ENCODE measurements at regions not wholly inside any gene's neighbourhood (a gene's known extent, or its start where the extent isn't known, plus 50 kb on each side); places are given as distances from the start of the nearest gene placed in this dataset.

DNA sequence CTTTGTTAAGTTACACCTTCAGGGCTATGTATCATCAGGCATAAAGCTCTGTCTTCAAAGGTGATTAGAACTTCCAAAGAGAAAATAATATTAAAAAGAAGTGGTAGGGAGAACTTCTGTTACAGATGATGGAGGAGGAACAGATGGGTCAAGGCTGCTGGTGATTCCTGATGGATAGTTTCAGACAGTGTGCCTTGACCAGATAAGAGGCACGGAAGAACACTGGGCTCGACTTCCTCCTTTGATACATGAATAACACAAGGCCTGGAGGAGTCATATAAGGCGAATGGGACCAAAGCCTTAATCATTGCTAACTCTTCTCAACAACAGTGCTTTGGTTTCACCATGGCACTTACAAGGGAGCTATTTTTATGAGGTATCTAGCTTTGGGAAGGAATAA lies 128.1 kb upstream of the RXFP2 start:
- Histone ChIP-seq H3K27me3 (ENCODE audit: control insufficient read depth in 2 of 2, insufficient read depth in 2 of 2, low read length in 2 of 2) (no peaks in the 10 kb centered on the region), H3K9me1 (ENCODE audit: control insufficient read depth, insufficient read depth, low read length) (no peaks in the 10 kb centered on the region), H3K9ac (ENCODE audit: insufficient read depth in 1 of 2, low read depth in 2 of 2, low read length in 2 of 2) (no peak overlapping the region), H3K4me3 (no peak overlapping the region), H3K4me2 (ENCODE audit: insufficient read depth, low read length) (no peak overlapping the region), H3K79me2 (ENCODE audit: control insufficient read depth, insufficient read depth, low read length) (no peaks in the 10 kb centered on the region), H3K27ac (ENCODE audit: extremely low read depth, low read depth, low read length) (no peak overlapping the region), H4K20me1 (replicated peaks; ENCODE audit: control insufficient read depth, insufficient read depth, low read length) (no peaks in the 10 kb centered on the region), H3K36me3 (ENCODE audit: control insufficient read depth, insufficient read depth, low read length) (no peaks in the 10 kb centered on the region), H3K9me3 (replicated peaks; ENCODE audit: control insufficient read depth, insufficient read depth, low read depth, low read length) (no peaks in the 10 kb centered on the region), H2AFZ (ENCODE audit: low read depth, low read length) (no peak overlapping the region), H3K4me1 (replicated peaks in 1 of 2; ENCODE audit: control insufficient read depth in 2 of 2, insufficient read depth in 2 of 2, low read length in 2 of 2) (no peaks in the 10 kb centered on the region)
- 0 out of 4 replicates have a peak, but pooled peaks of 1 of the 2 experiments have one; percentile 35 for TF ChIP-seq TRIM24 (IDR thresholded peaks at IDR 0.05)
- no peak for TF ChIP-seq HOXB6 (CRISPR knock-in tag; IDR thresholded peaks at IDR 0.05; ENCODE audit: borderline replicate concordance)
- TF ChIP-seq TEAD4 (IDR thresholded peaks at IDR 0.05; ENCODE audit: low read length) = peak; percentile 70
- no peak for TF ChIP-seq TEAD4 (CRISPR knock-in tag; IDR thresholded peaks at IDR 0.05; ENCODE audit: borderline replicate concordance)
- peak; percentile 54 for TF ChIP-seq CBFA2T2 (conservative IDR thresholded peaks at IDR 0.05)
- TF ChIP-seq CBFA2T3 (IDR thresholded peaks at IDR 0.05) = peak; percentile 61; the same call in 1 of the 2 replicates
- TF ChIP-seq, protein P1, sequence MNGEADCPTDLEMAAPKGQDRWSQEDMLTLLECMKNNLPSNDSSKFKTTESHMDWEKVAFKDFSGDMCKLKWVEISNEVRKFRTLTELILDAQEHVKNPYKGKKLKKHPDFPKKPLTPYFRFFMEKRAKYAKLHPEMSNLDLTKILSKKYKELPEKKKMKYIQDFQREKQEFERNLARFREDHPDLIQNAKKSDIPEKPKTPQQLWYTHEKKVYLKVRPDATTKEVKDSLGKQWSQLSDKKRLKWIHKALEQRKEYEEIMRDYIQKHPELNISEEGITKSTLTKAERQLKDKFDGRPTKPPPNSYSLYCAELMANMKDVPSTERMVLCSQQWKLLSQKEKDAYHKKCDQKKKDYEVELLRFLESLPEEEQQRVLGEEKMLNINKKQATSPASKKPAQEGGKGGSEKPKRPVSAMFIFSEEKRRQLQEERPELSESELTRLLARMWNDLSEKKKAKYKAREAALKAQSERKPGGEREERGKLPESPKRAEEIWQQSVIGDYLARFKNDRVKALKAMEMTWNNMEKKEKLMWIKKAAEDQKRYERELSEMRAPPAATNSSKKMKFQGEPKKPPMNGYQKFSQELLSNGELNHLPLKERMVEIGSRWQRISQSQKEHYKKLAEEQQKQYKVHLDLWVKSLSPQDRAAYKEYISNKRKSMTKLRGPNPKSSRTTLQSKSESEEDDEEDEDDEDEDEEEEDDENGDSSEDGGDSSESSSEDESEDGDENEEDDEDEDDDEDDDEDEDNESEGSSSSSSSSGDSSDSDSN (IDR thresholded peaks at IDR 0.05; ENCODE audit: borderline replicate concordance in 1 of 2, low read depth in 2 of 2, low read length in 2 of 2) = no peak
- TF ChIP-seq NRF1 (conservative IDR thresholded peaks at IDR 0.05 in 1 of 2, IDR thresholded peaks at IDR 0.05 in 1 of 2) = no peak
- TF ChIP-seq TAL1 (IDR thresholded peaks at IDR 0.05) = peak; percentile 62
- TF ChIP-seq MTA2 (IDR thresholded peaks at IDR 0.05; ENCODE audit: low read depth) = 0 out of 2 replicates have a peak, but pooled peaks have one; percentile 15
- TF ChIP-seq PML (IDR thresholded peaks at IDR 0.05; ENCODE audit: low read length) = peak; percentile 32; the same call in 1 of the 2 replicates
- TF ChIP-seq ARID1B (IDR thresholded peaks at IDR 0.05) = peak; percentile 46
- no peak for TF ChIP-seq ZNF232 (CRISPR knock-in tag; IDR thresholded peaks at IDR 0.05)
- 0 out of 2 replicates have a peak, but pooled peaks have one; percentile 9 for TF ChIP-seq SPI1 (IDR thresholded peaks at IDR 0.05; ENCODE audit: borderline replicate concordance, low read depth, low read length)
- no peak for FAIRE-seq
- no TSS peak for BruUV-seq (replicated peaks)
- no peak for DNase-seq (ENCODE audit: extremely low read depth in 1 of 4, low spot score in 3 of 4)
- POLR2A ChIA-PET = no interaction called here
- 6% methylated on average over 3 of the region's 3 CpGs for WGBS (ENCODE audit: insufficient coverage, low coverage, missing lambda C conversion rate)
- intact Hi-C loops (cut with micrococcal nuclease) (no loop called here), in situ Hi-C loops (cut with MboI) (no loop called here)
- no peak for ATAC-seq
- CTCF ChIA-PET (ENCODE audit: low intra/inter-chr PET ratio) = no interaction called here

Data from K562 (cell line).